NOMO-1 treated with dmso at 0.1 percent for 144 hours (cell line): ENCODE measurements at regions not wholly inside any gene's neighbourhood (a gene's known extent, or its start where the extent isn't known, plus 50 kb on each side); places are given as distances from the start of the nearest gene placed in this dataset.

Experiments
- DNase-seq: peaks from one replicate; lab custom pipeline; 2025; ENCODE audit not compliant: unreplicated experiment; lab: John Stamatoyannopoulos, UW

DNA sequence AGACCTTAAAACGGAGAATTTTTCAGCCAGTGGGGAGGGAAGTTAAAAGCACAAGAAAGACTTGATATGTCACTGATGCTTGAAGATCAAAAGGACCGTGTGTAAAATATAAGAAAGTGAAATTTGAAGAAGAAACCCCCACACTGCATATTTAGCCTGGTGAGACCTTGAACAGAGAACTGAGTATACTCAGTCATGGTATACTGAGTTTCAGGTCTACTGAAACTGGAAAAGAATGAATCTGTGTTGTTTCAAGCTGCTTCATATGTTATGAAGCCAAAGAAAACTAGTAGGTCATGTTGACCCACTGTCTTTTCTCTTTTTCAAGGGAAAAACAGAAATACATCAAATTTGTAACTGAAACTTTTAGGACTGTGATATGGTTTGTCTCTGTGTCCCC is 443.8 kb upstream of the GJE1 start:
- no peak for DNase-seq

DNA sequence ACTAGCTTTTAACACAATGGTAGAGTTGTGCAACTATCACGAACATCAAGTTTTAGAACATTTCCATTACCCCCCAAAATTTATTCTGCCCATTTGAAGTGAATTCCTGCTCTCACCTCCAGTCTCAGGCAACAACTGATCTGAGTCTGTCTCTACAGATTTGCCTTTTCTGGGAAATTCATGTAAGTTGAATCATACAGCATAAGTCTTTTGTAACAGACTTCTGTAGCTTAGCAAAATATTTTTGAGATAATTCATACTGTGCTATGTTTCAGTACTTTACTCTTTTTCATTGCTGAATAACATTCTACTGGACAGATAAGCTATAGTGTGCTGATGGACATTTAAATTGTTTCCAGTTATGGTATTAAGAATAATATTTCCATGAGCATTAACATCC is 447.3 kb upstream of the GJE1 start:
- DNase-seq, result no peak

DNA sequence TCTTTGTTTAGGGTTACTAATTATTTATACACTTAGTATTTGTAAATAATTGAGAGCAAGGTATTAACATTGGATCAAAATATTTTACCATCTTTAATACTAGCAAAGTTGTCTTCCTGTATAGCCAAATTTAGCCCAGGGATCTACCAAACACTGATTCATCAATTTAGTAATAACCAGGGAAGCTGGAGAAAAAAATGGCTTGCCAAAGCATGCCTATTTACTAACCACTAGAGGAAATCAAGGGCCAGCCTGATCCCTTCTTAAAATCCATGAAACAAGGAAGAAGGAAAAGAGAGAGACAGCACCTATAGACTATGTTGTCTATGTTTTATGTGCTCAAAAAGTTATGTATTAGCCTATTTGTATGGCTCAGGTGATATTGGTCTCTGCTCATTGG is 450.3 kb upstream of the GJE1 start:
- DNase-seq, result no peak

DNA sequence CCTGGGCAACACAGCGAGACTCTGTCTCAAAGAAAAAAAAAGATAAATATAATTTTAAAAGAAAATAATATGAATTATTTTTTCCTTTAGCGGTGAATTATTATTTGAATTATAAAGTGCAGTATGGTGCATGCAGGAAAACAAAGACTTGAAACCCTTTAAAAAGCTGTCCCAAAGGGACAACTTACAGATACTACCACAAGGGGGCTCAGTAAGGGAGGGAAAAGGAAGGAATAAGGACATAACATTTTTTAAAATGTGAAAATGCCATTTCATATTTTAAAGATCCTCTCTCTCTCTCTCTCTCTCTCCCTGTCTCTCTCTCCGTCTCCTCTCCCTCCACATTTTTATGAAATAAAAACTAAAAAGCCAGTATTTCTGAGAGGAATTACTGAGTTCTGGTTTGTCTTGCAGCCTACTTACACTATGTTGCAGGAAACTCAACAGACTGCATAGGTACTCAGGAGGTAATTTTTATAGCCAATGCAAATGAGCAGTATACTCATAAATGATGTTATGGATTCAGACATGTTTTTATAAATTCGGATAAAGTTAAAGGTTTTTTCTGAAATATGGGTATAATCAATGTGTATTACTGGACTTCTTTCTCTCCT is 455.0 kb upstream of the GJE1 start:
- no peak for DNase-seq

DNA sequence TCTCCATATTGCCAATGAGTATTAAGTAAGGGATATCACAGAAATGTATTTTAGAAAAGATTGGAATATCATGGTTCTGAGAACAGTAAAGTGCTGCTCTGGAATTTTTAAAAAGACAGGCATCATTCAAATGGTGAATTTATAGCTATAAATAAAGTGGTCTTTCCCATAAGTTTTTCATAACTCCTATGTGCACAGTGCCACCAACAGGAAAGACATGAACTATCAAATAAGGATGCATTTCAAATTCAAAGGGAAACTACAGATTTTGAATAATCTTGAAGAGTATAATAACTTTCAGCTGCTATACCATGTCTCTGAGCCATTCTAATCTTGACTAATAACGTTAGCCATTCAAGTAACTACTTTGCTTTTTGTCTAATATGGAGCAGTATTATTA is 456.8 kb upstream of the GJE1 start:
- no peak for DNase-seq

DNA sequence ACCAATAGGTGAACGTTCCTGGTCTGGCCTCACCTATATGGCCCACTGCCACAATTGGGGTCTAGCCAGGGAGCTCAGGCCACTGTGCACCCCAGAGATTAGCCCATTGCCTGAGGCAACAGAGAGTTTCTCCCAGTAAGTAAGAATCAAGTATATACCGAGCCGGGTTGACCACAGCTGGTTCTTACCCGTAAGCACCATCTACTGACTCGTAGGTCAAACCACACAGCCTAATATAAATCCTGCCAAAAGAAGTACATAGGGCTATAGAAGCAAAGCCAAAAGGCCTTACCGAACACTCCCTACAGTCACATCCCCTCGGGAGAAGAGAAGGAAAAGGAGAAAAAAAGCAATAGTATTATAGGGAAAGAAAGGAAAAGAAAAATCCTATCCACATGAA is 463.6 kb upstream of the GJE1 start:
- no peak for DNase-seq

DNA sequence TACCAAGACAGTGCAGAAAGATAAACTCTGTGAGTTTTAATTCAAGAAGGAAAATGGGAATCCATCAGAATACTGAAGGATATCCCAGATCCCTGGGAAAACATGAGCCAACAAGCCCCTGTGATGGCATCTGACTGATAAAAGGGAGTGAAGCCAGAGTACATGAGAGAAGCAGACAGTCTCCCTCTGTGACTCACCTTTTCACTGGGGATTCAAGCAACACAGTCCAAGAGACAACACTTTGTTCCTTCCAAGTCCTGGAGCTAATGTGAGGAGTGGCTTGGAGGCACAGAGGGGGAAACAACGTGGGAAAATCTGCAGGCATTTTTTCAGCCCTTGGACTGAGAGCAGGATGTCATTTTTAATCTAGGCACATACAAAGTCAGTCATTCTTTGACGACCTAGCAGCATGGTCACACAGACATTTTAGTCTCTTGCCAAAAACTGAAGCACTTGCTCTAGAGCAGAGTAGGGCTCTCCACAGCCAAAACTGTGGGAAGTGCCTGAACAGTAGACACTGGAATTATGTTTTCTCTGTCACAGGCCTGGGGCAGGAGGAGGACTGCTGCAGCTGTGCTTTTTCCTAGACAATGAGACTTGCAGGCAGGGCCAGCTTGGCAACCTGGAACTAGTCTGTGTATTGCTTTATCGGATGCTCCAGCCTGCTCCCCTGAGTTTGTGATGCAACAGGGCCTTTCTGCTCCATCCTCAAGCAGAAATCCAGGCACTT is 465.0 kb upstream of the GJE1 start:
- no peak for DNase-seq

DNA sequence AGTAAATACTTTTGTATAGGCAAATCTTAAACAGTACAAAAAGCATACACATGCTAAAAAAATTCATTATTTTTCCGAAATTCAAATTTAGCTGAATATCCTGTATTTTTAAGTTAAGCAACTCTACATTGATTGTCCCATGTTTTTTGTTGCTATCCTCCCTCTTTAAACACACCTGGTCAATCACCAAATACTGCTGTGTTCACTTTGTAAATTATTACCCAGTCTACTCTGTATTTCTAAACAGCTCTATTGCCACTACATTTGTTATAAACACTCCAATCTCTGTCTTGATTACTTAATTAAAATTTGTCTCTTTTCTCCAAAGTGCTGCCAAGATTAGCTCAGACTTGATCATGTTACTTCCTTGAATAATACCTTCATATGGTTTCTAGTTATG is 466.5 kb upstream of the GJE1 start:
- DNase-seq, result no peak

DNA sequence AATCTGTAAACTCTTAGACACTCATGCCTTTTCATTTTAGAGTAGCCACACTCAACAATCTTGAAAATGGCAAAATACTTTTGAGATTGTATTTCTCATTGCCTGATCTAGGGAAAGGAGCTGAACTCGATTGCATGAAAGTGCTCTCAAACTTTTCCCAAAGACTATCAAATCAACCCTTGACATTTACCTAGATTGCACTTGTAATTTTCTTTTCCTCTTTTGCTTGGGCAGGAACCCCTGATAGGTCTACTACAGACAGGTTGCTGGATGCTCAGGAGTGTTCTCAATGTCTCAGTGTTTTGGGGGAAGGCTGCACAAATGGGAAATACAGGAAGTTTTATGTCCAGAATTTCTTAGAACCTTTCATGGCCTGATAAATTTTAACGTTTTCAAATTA is 468.0 kb upstream of the GJE1 start:
- DNase-seq, result no peak

DNA sequence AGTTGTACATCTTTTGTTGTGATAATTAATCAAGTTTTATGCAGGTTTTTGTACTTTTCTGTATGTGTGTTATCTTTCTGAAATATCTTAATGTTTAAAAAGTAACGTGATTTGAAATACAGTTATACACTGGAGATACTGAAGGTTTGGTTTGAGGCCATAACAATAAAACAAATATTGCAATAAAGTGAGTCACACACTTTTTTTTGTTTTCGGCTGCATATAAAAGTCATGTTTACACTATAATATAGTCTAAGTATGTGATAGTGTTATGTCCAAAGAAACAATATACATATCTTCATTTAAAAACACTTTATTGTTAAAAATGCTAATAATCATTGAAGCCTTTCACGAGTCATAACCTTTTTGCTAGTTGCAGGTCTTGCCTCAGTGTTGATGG is 473.1 kb upstream of the GJE1 start:
- DNase-seq, result no peak

DNA sequence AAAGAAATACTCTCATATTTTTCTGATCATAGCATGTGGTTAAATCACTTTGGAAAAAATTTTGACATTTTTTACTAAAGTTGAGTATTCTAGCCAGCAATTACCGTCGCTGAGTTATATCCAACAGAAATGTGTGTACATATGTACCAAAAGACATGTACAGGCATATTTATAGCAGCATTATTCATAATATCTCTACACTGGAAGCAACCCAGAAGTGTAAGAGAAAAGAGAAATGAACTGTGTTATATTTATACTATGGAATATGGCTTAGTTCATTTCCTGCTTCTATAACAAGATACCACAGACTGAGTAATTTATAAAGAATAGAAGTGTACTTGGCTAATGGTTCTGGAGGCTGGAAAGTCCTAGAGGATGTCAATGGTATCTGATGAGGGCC is 474.0 kb upstream of the GJE1 start:
- no peak for DNase-seq

DNA sequence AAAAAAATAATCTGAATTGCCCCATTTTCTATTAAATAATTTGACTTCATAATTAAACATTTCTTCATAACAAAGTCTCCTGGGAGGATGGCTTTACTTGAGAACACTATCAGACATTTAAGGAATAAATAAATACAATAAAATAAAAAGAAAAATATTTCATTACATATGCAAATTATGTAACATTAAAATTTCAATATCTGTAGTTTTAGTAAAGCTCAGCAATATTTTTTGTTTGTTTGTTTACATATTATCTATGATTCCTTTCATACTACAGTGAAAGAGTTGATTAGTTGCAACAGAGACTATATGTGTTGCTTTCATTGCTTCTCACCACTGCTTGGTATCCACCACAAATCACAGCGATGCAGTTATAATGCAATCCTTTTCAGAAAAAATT is 474.9 kb upstream of the GJE1 start:
- DNase-seq, result no peak

DNA sequence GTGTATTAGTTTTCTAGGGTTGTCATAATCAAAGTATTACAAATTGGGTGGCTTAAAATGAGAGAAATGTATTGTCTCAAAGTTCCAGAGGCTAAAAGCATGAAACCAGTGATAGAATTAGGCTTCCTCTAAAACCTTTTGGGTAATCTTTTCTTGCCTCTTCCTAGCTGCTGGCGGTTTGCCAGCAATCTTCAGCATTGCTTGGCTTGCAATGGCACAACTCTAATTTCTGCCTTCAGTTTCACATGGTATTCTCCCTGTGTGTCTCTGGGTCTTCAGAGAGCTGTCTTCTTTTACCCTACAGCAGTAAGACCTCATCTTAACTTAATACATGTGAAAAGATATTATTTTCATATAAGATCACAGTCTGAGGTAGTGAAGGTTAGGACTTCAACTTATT is 479.1 kb upstream of the GJE1 start:
- DNase-seq, result no peak

DNA sequence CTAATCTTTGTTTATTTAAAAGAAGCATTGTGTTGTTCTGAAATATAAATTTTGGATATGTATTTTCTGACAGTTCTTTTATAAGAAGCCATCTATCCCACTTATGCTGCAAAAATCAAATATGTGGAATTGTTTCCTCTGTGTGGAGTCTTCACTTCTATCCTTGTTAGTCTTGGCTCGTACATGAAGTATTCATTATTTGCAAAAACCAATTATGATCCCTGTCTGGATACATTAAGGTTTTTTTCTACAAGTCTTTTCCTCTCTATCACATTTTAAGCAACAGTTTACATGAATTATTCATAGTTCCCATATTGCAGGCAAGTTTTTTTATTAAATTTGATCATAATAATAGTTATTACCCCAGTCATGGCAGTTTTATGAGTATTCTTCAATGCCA is 490.8 kb upstream of the GJE1 start:
- DNase-seq, result no peak

DNA sequence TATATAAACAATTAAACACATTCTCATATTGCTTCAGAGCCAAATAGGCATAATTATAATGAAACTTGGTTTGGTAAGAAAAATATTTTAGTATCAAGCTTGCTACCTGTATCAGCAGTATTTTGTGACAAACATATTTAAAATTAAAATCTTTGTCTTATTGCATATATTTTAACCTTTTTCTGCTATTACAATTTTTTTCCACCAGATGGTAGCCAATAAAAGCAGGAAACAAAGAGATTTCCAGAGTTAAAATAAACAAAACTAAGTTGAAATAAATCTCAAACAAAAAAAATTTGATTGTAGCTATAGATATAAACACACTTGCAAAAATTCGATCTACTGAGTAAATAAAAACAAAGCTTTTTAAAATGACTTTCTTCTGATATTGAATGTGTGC is 491.3 kb upstream of the GJE1 start:
- no peak for DNase-seq

DNA sequence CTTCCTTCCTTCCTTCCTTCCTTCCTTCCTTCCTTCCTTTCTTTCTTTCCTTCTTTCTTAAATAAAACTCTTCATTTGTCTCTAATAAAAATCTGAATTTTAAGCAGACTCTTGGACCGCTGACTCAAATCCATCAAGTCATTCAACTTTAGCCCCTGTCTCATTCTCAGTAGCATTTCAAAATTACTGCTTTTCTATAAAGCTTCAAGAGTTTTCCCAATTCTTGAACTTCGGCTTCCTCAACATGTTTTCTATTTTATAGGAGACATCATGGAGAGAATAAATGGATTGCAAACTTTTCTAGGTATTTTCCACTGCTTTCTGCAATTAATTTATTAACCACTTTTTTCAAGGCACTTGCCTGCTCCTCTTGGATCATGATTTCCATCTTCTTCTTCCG is 497.1 kb upstream of the GJE1 start:
- no peak for DNase-seq

DNA sequence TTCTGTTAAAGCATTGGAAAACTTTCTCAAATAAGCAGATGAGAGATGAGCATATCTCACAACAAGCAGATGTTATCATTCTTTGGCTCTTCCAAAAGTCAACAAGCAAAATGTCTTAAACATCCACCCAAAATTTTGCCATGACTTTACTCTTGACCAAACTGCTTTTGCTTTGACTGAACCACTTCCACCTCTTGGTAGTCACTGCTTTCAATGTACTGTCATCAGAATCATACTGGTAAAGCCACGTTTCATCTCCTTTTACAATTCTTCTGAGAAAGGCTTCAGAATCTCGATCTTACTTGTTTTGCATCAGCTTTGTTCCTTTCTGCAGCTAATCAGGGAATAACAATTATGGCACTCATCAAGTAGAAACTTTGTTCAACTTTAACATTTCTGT is 498.5 kb upstream of the GJE1 start:
- DNase-seq, result no peak

DNA sequence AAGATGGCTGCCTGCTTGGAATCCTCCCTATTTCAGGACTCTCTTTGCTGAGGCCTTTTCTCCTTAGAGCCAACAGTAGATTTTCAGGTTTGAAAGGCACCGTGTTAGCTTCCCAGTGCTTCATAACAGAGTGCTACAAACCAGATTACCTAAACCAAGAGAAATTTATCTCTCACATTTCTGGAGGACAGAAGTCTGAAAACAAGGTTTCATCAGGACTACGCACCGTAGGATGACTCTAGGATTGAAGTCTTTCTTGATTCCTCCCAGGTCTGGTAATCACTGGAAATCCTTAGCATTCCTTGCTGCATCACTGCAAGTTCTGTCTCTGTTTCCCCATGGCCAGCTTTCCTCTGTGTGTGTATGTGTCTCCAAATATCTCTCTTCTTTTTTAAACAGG is 508.4 kb upstream of the GJE1 start:
- DNase-seq, result no peak

DNA sequence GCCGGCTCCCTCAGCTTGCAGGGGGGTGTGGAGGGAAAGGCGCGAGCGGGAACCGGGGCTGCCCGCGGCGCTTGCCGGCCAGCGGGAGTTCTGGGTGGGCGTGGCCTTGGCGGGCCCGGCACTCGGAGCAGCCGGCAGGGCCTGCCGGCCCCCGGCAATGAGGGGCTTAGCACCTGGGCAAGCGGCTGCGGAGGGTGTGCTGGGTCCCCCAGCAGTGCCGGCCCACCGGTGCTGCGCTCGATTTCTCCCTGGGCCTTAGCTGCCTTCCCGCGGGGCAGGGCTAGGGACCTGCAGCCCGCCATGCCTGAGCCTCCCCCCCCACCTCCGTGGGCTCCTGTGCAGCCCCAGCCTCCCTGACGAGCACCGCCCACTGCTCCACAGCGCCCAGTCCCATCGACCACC is 514.5 kb upstream of the GJE1 start:
- DNase-seq, result no peak

DNA sequence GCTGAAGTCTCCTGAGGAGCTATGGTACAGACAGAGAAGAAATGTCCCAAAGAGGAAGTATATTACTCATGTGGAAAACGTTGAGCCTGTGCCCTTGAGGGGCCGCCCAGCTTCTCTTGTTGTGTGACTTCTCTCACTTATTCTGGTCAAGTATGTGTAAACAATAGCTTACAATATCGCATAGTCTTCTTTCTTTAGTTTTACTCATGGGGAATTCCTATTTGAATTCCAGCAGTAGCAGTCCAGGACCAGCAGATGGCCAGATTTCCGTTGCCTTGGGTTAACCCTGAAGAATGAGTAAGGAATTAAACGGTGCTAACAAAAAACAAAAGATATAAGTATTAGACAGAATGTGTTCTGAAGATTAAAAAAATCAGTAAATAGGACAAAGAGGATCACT is 522.0 kb upstream of the GJE1 start:
- DNase-seq, result no peak

DNA sequence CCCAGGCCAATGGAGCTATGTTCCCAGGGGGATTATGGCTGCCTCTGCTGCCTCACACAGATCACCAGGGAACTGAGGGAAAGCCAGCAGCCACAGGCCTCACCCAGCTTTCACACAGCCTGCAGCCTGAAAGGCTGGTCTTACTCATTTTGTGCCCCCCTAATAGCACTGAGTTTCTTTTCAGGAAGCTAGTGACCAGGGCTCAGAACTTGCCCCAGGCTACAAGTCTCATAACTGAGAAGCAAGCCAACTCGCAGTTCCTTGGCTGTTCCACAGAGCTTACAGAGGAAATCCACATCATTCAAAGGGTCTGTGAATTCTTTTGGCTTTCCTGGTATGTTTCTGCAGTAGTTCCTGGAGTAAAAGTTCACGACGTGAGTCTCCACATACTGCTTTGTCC is 524.8 kb upstream of the GJE1 start:
- DNase-seq, result no peak

DNA sequence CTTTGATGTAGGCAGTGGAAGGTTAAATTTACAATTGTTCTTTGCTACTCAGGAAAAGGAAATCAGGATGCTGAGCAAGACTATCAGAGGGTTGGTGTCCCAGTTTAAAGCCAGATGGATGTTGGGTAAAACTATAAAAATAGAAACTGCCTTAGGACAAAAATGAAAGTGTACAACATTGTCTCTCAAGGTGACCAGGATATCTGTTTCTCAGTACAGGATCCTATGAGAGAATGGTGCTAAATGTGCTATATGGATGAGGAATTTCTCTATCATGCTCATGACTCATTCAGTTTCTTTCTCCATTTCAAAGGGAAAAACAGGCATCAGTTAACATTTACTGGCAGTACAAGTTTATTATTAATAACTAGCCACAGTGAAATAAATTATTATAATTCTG is 534.2 kb upstream of the GJE1 start:
- no peak for DNase-seq

DNA sequence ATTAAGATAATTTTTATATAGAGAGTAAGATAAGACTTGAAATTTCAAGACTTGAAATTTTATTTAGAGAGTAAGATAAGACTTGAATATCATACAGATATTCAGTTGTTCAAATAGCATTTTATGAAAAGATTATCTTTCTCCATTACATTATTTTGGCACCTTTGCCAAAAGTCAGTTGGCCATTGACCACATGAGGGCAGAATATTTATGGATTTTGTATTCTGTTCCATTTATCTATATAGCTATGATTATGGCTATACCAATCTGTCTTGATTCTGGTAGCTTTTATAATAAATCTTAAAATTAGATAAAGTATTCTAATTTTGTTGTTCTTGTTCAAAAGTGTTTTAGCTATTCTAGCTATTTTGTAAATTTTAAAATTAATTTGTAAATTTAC is 537.9 kb upstream of the GJE1 start:
- DNase-seq, result no peak
